PFSK-1 (cell line): ENCODE measurements at regions not wholly inside any gene's neighbourhood (a gene's known extent, or its start where the extent isn't known, plus 50 kb on each side); places are given as distances from the start of the nearest gene placed in this dataset.

Experiments
- FOXP2 ChIP-seq: optimal IDR thresholded peaks from 2 replicates; pipeline ENCODE3; 2011; ENCODE audit warnings: borderline replicate concordance, control low read depth, inconsistent platforms; ENCODE audit not compliant: insufficient read depth; ENCODE audit errors: extremely low read length, extremely low read depth
- POLR2AphosphoS5 ChIP-seq: IDR thresholded peaks from 2 replicates; pipeline ENCODE4 v1.6.1; 2012; ENCODE audit warnings: low read depth, mild to moderate bottlenecking, control low read depth, low read length, moderate library complexity
- SIN3A ChIP-seq: IDR thresholded peaks from 2 replicates; pipeline ENCODE4 v1.6.1; 2012; ENCODE audit warnings: mild to moderate bottlenecking, low read length, moderate library complexity, borderline replicate concordance; ENCODE audit not compliant: insufficient read depth
- TAF1 ChIP-seq: IDR thresholded peaks from 2 replicates; pipeline ENCODE4 v1.6.1; 2012; ENCODE audit warnings: low read length, control low read depth, borderline replicate concordance; ENCODE audit not compliant: insufficient read depth
- TF ChIP-seq, protein P1 (sequence below), 2 experiments: IDR thresholded peaks; 2 replicates each; pipeline versions ENCODE4 v1.6.1 to v1.8.0; 2011 to 2012; ENCODE audit warnings: low read depth in 2 of 2, low read length in 2 of 2, control low read depth in 1 of 2, inconsistent platforms in 1 of 2, mild to moderate bottlenecking in 1 of 2, moderate library complexity in 1 of 2; ENCODE audit not compliant: insufficient read depth in 1 of 2

DNA sequence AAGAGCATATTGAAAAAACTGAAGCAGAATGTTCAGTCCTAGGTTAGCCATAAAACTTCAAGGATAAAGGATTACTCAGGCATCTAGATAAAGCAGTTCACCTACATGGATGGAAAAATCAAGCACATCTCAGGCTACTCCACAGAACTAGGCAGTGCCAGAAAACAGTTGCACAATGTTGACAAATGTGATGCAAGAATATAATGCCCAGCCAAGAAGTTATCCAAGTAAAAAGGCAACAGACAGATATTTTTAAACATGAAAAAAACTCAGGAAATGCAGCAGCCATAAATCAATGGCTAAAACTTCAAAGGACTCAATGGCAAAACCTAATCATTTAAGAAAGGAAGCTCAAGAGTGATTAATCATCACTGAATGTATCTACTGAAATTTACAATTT, 456.0 kb upstream of the FAM241A start:
- TF ChIP-seq, protein P1, sequence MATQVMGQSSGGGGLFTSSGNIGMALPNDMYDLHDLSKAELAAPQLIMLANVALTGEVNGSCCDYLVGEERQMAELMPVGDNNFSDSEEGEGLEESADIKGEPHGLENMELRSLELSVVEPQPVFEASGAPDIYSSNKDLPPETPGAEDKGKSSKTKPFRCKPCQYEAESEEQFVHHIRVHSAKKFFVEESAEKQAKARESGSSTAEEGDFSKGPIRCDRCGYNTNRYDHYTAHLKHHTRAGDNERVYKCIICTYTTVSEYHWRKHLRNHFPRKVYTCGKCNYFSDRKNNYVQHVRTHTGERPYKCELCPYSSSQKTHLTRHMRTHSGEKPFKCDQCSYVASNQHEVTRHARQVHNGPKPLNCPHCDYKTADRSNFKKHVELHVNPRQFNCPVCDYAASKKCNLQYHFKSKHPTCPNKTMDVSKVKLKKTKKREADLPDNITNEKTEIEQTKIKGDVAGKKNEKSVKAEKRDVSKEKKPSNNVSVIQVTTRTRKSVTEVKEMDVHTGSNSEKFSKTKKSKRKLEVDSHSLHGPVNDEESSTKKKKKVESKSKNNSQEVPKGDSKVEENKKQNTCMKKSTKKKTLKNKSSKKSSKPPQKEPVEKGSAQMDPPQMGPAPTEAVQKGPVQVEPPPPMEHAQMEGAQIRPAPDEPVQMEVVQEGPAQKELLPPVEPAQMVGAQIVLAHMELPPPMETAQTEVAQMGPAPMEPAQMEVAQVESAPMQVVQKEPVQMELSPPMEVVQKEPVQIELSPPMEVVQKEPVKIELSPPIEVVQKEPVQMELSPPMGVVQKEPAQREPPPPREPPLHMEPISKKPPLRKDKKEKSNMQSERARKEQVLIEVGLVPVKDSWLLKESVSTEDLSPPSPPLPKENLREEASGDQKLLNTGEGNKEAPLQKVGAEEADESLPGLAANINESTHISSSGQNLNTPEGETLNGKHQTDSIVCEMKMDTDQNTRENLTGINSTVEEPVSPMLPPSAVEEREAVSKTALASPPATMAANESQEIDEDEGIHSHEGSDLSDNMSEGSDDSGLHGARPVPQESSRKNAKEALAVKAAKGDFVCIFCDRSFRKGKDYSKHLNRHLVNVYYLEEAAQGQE (IDR thresholded peaks at IDR 0.05; ENCODE audit: insufficient read depth in 1 of 2, low read depth in 2 of 2, low read length in 2 of 2): no peak
- no peak for TF ChIP-seq TAF1
- TF ChIP-seq POLR2AphosphoS5: no peak
- TF ChIP-seq SIN3A: no peak
- no peak for TF ChIP-seq FOXP2
